ENCODE measurements at regions not wholly inside any gene's neighbourhood (a gene's known extent, or its start where the extent isn't known, plus 50 kb on each side); places are given as distances from the start of the nearest gene placed in this dataset.

- TF ChIP-seq JUND (IDR thresholded peaks at IDR 0.05; ENCODE audit: low read depth, low read length) (no peak), MYC (IDR thresholded peaks at IDR 0.05; ENCODE audit: insufficient read depth, insufficient read length, insufficient replicate concordance, low read length, severe bottlenecking) (no peak)
Observed at GRCh38 chr5:102617191-102618187, 118.7 kb upstream of the SLCO6A1 start.

Measured in GM12878 (cell line).